Smooth muscle cell (in vitro differentiated cells): ENCODE measurements at regions not wholly inside any gene's neighbourhood (a gene's known extent, or its start where the extent isn't known, plus 50 kb on each side); places are given as distances from the start of the nearest gene placed in this dataset.

ENCODE experiments used
- DNase-seq: peaks from one replicate; lab custom pipeline; 2025; ENCODE audit not compliant: unreplicated experiment; lab: John Stamatoyannopoulos, UW
- H2AFZ ChIP-seq: fragments of 200-600 bp; sonication (generic); 2 replicates; pipeline ENCODE4 v1.6.0; 2016; ENCODE audit warnings: antibody characterized with exemption, low read depth, mild to moderate bottlenecking
- H3F3A ChIP-seq: fragments of 200-600 bp; sonication (generic); 2 replicates; pipeline ENCODE4 v1.6.0; 2017; ENCODE audit warnings: antibody characterized with exemption, low read depth
- H3K27ac ChIP-seq: fragments of 200-600 bp; sonication (generic); 2 replicates; pipeline ENCODE4 v1.5.1; 2016; ENCODE audit warnings: low read depth, mild to moderate bottlenecking
- H3K27me3 ChIP-seq: fragments of 200-600 bp; sonication (generic); 2 replicates; pipeline ENCODE4 v1.6.1; 2016; ENCODE audit warnings: low read depth, mild to moderate bottlenecking
- H3K36me3 ChIP-seq: fragments of 200-600 bp; sonication (generic); 2 replicates; pipeline ENCODE4 v1.5.1; 2016; ENCODE audit warnings: low read depth
- H3K4me1 ChIP-seq: fragments of 200-600 bp; sonication (generic); 2 replicates; pipeline ENCODE4 v1.5.1; 2016; ENCODE audit warnings: low read depth
- H3K4me2 ChIP-seq: fragments of 200-600 bp; sonication (generic); 2 replicates; pipeline ENCODE4 v1.6.0; 2016; ENCODE audit warnings: mild to moderate bottlenecking
- H3K4me3 ChIP-seq: fragments of 200-600 bp; sonication (generic); 2 replicates; pipeline ENCODE4 v1.5.1; 2016; ENCODE audit warnings: mild to moderate bottlenecking
- H3K79me2 ChIP-seq: fragments of 200-600 bp; sonication (generic); 2 replicates; pipeline ENCODE4 v1.6.0; 2016; ENCODE audit warnings: low read depth, mild to moderate bottlenecking
- H3K9ac ChIP-seq: fragments of 200-600 bp; sonication (generic); 2 replicates; pipeline ENCODE4 v1.6.0; 2016; ENCODE audit warnings: low read depth
- H3K9me3 ChIP-seq: fragments of 200-600 bp; sonication (generic); replicated peaks from 2 replicates; pipeline ENCODE4 v1.5.1; 2016; ENCODE audit warnings: low read depth
- H4K20me1 ChIP-seq: fragments of 200-600 bp; sonication (generic); 2 replicates; pipeline ENCODE4 v1.6.0; 2016; ENCODE audit warnings: low read depth
- CTCF ChIP-seq: fragments of 200-600 bp; sonication (generic); IDR thresholded peaks from 2 replicates; pipeline ENCODE4 v1.5.1; 2017; ENCODE audit warnings: borderline replicate concordance, mild to moderate bottlenecking, antibody characterized with exemption; ENCODE audit not compliant: insufficient read depth, poor library complexity, severe bottlenecking
- WGBS: methylation state at CpG from one replicate; pipeline ENCODE4 v1.1.7; 2016; ENCODE audit warnings: low lambda C conversion rate; 5-methylcytosine and 5-hydroxymethylcytosine counted together

GRCh38 chr7:131867461-131867860 is 311.0 kb upstream of the PODXL start:
- Histone ChIP-seq H3K4me2 (no peak overlapping the region), H3K79me2 (no peaks in the 10 kb centered on the region), H3K36me3 (no peaks in the 10 kb centered on the region), H3K27me3 (peaks cover 4% of the 10 kb centered on the region), H2AFZ (no peak overlapping the region), H3F3A (no peaks in the 10 kb centered on the region), H3K9ac (no peak overlapping the region), H3K9me3 (no peaks in the 10 kb centered on the region), H4K20me1 (no peaks in the 10 kb centered on the region), H3K4me1 (no peaks in the 10 kb centered on the region), H3K4me3 (no peak overlapping the region), H3K27ac (no peak overlapping the region)
- TF ChIP-seq CTCF = no peak
- 76% methylated on average over 4 of the region's 4 CpGs for WGBS
- no peak for DNase-seq

- Histone ChIP-seq H3F3A (no peaks in the 10 kb centered on the region), H2AFZ (no peak overlapping the region), H3K4me3 (no peak overlapping the region), H3K9ac (no peak overlapping the region), H3K27ac (no peak overlapping the region), H3K4me2 (no peak overlapping the region), H4K20me1 (no peaks in the 10 kb centered on the region), H3K79me2 (no peaks in the 10 kb centered on the region), H3K27me3 (peaks cover 4% of the 10 kb centered on the region), H3K9me3 (no peaks in the 10 kb centered on the region), H3K4me1 (no peaks in the 10 kb centered on the region), H3K36me3 (no peaks in the 10 kb centered on the region)
- 95% methylated on average over 2 of the region's 2 CpGs for WGBS
- no peak for DNase-seq
- TF ChIP-seq CTCF = no peak
These were observed 309.5 kb upstream of the PODXL start for GRCh38 chr7:131865911-131866310.

GRCh38 chr7:131861620-131862346 is 305.4 kb upstream of the PODXL start:
- H3K9ac ChIP-seq = no peak overlapping the region
- no peaks in the 10 kb centered on the region for H3K9me3 ChIP-seq
- no peaks in the 10 kb centered on the region for H3K79me2 ChIP-seq
- DNase-seq = no peak
- no peak for TF ChIP-seq CTCF
- no peak overlapping the region for H3K27ac ChIP-seq
- H4K20me1 ChIP-seq = no peaks in the 10 kb centered on the region
- H3K4me1 ChIP-seq = peaks cover 7% of the 10 kb centered on the region
- H2AFZ ChIP-seq = no peak overlapping the region
- H3K4me2 ChIP-seq = no peak overlapping the region
- no peaks in the 10 kb centered on the region for H3K36me3 ChIP-seq
- peaks cover 10% of the 10 kb centered on the region for H3K27me3 ChIP-seq
- no peaks in the 10 kb centered on the region for H3F3A ChIP-seq
- 88% methylated on average over 4 of the region's 4 CpGs for WGBS
- H3K4me3 ChIP-seq = no peak overlapping the region
